ENCODE measurements at regions not wholly inside any gene's neighbourhood (a gene's known extent, or its start where the extent isn't known, plus 50 kb on each side); places are given as distances from the start of the nearest gene placed in this dataset.

DNA sequence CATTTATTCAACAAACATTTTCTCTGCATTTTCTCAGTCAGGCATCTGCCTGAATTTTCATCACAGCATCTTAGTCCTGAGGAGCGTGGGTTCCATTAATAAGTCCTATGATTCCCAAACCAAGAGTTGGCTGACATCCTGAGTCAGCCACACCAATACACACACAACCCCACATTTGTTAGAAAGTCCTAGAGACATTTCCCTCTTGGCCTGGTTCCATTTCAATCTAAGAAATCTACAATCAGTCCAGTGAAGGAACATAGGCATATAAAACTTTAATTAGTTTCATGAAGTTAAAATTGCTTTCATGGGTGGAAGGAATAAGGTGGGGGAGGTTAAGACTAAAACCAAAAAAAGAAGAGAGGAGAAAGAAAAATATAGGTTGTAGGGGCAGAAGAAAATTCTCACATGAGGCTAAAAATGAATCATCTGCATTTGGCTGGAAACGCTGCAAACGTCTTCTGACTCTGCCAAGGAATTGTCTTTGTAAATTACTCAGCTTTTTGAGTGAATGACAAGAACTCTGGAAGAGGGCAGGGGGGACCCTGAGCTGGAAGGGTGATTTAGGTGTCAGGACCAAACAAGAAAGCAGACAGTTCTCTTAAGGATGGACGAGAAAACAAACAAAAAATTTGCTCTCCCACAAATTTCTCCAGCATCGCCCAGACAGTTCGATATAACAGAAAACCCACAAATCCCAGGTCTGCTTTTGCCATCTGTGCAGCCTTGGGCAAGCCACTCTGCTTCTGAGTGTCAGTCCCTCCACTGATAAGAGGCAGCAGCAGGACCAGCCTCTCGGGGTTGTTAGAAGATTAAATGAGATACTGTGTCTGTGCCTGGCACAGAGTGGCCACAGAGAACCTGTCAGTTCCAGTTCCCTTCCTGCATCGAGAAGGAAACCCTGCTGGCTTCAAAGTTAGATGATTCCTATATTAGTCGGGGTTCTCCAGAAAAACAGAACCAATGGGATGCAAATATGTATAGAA is 289.7 kb downstream of the CDK5RAP2 start:
- H3K4me3 ChIP-seq (ENCODE audit: low read depth, low read length) = no peak overlapping the region
- H3K9ac ChIP-seq = no peak overlapping the region
- no peaks in the 10 kb centered on the region for H3K9me3 ChIP-seq (ENCODE audit: control insufficient read depth, low read length)
- H3K4me1 ChIP-seq = no peaks in the 10 kb centered on the region
- no peak overlapping the region for H2AFZ ChIP-seq
- no peaks in the 10 kb centered on the region for H3K36me3 ChIP-seq (ENCODE audit: control insufficient read depth, insufficient read depth, low read length)
- no peaks in the 10 kb centered on the region for H3K79me2 ChIP-seq
- no peak overlapping the region for H3K27ac ChIP-seq
- TF ChIP-seq, protein P1, sequence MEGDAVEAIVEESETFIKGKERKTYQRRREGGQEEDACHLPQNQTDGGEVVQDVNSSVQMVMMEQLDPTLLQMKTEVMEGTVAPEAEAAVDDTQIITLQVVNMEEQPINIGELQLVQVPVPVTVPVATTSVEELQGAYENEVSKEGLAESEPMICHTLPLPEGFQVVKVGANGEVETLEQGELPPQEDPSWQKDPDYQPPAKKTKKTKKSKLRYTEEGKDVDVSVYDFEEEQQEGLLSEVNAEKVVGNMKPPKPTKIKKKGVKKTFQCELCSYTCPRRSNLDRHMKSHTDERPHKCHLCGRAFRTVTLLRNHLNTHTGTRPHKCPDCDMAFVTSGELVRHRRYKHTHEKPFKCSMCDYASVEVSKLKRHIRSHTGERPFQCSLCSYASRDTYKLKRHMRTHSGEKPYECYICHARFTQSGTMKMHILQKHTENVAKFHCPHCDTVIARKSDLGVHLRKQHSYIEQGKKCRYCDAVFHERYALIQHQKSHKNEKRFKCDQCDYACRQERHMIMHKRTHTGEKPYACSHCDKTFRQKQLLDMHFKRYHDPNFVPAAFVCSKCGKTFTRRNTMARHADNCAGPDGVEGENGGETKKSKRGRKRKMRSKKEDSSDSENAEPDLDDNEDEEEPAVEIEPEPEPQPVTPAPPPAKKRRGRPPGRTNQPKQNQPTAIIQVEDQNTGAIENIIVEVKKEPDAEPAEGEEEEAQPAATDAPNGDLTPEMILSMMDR (IDR thresholded peaks at IDR 0.05) = no peak
- H3K27me3 ChIP-seq (ENCODE audit: control insufficient read depth, insufficient read depth, low read length) = no peaks in the 10 kb centered on the region
- H3K4me2 ChIP-seq (ENCODE audit: low read length) = no peak overlapping the region

DNA sequence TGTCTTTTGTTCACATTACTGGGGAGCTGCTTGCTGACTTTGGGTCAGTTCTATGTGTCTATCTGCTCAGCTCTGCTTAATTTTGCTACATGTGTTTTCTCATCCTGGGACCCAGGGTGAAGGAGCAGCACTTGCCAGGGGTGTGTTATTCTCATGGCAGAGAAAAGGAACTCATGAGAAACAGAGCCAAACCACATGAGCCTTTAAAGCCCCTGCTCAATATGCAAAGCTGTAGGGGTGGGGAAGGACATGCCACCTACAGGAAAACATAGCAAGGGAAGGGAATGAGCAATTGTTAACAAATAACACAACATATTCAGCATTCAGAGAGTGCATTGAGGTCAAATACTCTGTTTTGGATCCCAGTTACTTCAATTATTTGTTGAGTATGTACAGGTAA is 290.9 kb downstream of the CDK5RAP2 start:
- no peaks in the 10 kb centered on the region for H3K4me1 ChIP-seq
- H3K36me3 ChIP-seq (ENCODE audit: control insufficient read depth, insufficient read depth, low read length) = no peaks in the 10 kb centered on the region
- H3K4me3 ChIP-seq (ENCODE audit: low read depth, low read length) = no peak overlapping the region
- H3K27me3 ChIP-seq (ENCODE audit: control insufficient read depth, insufficient read depth, low read length) = no peaks in the 10 kb centered on the region
- TF ChIP-seq, protein P1 (IDR thresholded peaks at IDR 0.05) = no peak
- H3K9me3 ChIP-seq (ENCODE audit: control insufficient read depth, low read length) = no peaks in the 10 kb centered on the region
- H3K79me2 ChIP-seq = no peaks in the 10 kb centered on the region
- H3K4me2 ChIP-seq (ENCODE audit: low read length) = no peak overlapping the region
- no peak overlapping the region for H3K27ac ChIP-seq
- H2AFZ ChIP-seq = no peak overlapping the region
- no peak overlapping the region for H3K9ac ChIP-seq

DNA sequence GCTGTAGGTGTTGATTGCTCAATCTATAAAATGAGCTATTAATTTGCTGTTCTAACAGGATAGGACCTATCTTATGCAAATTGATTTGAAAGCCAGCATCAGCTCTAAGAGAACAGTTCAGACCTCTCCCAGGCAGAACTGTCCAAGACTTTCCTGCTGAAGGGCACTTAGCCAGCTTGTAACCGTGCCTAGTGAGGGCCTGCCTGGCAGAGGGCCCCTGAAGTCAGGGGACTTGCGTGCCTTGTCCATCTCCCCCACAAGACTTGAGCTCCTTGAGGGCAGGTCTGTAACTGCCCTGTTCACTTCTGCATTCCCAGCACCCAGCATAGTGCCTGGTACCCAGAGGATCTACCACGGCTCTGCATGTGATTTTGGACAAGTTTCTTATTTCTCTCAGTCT is 293.4 kb downstream of the CDK5RAP2 start:
- Histone ChIP-seq H3K27me3 (ENCODE audit: control insufficient read depth, insufficient read depth, low read length) (no peaks in the 10 kb centered on the region), H3K9ac (no peak overlapping the region), H3K27ac (no peak overlapping the region), H3K79me2 (no peaks in the 10 kb centered on the region), H3K4me3 (ENCODE audit: low read depth, low read length) (no peak overlapping the region), H3K4me2 (ENCODE audit: low read length) (no peak overlapping the region), H3K4me1 (no peaks in the 10 kb centered on the region), H3K9me3 (ENCODE audit: control insufficient read depth, low read length) (no peaks in the 10 kb centered on the region), H2AFZ (no peak overlapping the region), H3K36me3 (ENCODE audit: control insufficient read depth, insufficient read depth, low read length) (no peaks in the 10 kb centered on the region)
- TF ChIP-seq, protein P1 (IDR thresholded peaks at IDR 0.05) = no peak

DNA sequence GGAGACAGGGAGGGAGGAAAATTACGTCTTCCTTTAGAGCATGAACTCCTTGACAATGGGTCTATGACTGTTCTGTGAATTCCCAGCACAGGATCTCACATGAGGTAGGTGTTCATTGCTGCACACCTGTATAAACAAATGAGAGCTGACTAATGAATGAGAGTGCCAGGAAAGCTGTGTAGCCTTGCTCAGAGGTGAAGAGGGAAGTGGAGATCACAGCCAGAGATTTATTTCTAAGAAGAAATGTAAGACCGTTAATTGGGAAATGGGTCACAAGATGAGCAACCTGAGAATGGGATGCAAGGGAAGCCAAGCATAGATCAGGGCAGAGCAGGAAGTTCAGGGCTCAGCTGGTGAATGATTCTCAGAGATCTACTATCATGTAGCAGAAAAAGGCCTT is 295.1 kb downstream of the CDK5RAP2 start:
- no peak overlapping the region for H3K4me2 ChIP-seq (ENCODE audit: low read length)
- H3K36me3 ChIP-seq (ENCODE audit: control insufficient read depth, insufficient read depth, low read length) = no peaks in the 10 kb centered on the region
- H3K9me3 ChIP-seq (ENCODE audit: control insufficient read depth, low read length) = no peaks in the 10 kb centered on the region
- no peaks in the 10 kb centered on the region for H3K4me1 ChIP-seq
- H3K9ac ChIP-seq = no peak overlapping the region
- H3K79me2 ChIP-seq = no peaks in the 10 kb centered on the region
- H3K4me3 ChIP-seq (ENCODE audit: low read depth, low read length) = no peak overlapping the region
- H2AFZ ChIP-seq = no peak overlapping the region
- H3K27ac ChIP-seq = no peak overlapping the region
- no peaks in the 10 kb centered on the region for H3K27me3 ChIP-seq (ENCODE audit: control insufficient read depth, insufficient read depth, low read length)
- TF ChIP-seq, protein P1 (IDR thresholded peaks at IDR 0.05) = no peak
